Activated CD4-positive, alpha-beta T cell treated with anti-CD3 and anti-CD28 coated beads for 24 hours (primary cell): ENCODE measurements at regions not wholly inside any gene's neighbourhood (a gene's known extent, or its start where the extent isn't known, plus 50 kb on each side); places are given as distances from the start of the nearest gene placed in this dataset.
A peak's percentile ranks its signal among the peaks of the same experiment; 100 is the strongest.
"Not testable (repeated sequence)": the region's sequence is repeated elsewhere in the genome, so short reads cannot be mapped to it uniquely, and the experiment has no call there.

Source experiments
- DNase-seq, 2 donors: peaks; one replicate each; pipeline ENCODE4 v3.0.0-alpha.2; 2020; ENCODE audit warnings: low read depth in 2 of 2

DNA sequence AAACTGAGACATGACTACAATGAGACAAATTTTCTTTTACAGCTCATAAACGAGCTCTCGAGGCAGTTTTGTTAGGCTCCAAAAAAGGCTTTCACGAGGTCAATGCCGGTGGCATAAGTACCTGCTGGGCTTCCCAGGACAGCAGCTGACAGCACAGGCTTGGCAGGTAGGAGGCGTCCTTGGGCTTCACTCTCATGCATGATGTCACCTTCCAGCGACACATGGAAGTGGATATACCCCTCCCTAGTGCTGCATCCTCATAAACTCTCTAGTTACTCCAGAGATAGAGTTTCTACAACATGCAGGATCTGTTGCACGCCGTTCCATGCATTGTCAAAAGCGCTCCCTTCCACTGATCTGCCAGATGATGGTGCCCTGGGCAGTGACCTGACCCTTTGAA is 112.5 kb upstream of the PAXBP1 start:
- DNase-seq: no peak

DNA sequence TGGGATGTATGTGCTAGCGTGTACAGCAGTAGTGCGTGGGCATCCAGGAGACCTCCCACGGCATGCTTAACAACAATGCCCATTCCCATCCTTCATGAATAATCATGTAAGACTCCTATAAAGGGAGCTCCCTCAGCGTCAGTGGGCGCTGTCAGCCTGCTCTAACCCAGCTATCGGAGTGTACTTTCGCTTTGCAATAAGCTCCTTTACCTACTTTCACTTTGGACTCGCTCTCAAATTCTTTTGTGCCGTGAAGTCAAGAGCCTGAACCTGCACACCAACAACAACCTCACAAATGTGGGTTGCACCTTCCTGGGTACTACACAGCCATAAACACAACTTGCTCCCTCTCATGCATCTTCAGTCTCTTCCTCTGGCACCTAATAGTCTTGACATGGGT is 114.8 kb upstream of the PAXBP1 start:
- no peak for DNase-seq

DNA sequence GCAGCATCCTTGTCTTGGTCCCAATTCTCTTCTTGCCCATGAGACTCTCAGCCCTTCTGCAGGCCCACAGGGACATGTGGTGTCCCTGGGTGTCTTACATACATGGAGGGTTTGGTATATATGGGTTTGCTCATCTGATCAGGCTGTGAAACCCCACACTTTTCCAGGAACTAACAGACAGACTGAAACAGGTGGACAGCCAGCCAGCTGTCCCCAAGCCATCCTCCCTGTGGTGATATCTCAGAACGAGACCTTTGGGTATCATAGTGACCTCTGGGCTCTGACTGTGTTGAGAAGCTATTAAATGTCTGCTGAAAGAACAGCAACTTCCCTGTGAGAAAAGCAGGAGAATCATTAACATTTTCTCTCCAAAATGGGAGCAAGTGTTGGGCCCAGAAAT is 115.5 kb upstream of the PAXBP1 start:
- DNase-seq: no peak

GRCh38 chr21:32888971-32889370 is 117.4 kb upstream of the PAXBP1 start:
- no peak for DNase-seq

DNA sequence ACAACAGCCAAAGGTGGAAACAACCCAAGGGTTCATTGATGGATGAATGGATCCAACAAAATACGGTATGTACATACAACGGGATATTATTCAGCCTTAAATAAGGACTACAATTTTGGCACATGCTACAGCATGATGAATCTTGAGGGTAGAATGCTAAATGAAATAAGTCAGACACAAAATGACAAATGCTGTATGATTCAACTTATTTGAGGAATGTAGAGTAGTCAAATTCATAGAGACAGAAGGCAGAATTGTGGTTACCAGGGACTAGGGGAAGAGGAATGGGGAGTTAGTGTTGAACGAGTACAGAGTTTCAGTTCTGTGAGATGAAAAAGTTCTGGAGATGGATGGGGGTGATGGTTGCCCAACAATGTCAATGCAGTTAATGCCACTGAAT is 118.0 kb upstream of the PAXBP1 start:
- no peak for DNase-seq

- no peak for DNase-seq
Observed at GRCh38 chr21:32894321-32894720, 122.8 kb upstream of the PAXBP1 start.

GRCh38 chr21:32900814-32901213 is 124.9 kb upstream of the OLIG2 start:
- DNase-seq: no peak

- no peak for DNase-seq
Observed at GRCh38 chr21:32907521-32907920, 118.2 kb upstream of the OLIG2 start.

DNA sequence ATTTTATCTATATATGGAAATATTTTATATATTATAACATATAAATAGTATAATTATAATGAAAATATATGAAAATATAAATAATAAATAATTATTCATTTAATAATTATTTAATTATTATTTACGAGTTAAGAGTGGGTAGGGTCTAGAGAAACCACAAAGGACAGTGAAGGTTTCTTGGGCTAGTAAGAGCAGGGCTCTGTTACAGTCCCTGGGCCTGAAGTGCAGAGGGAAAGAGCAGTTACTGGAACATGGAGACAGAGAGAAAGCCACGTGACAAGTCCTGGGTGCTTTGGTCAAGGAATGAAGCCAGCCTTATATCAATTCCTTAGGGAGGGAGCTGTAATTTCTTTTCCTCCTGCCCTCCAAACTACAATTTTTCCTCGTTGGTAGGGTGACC is 117.2 kb upstream of the OLIG2 start:
- DNase-seq: no peak

- no peak for DNase-seq
Observed at GRCh38 chr21:32909393-32909792, 116.3 kb upstream of the OLIG2 start.

DNA sequence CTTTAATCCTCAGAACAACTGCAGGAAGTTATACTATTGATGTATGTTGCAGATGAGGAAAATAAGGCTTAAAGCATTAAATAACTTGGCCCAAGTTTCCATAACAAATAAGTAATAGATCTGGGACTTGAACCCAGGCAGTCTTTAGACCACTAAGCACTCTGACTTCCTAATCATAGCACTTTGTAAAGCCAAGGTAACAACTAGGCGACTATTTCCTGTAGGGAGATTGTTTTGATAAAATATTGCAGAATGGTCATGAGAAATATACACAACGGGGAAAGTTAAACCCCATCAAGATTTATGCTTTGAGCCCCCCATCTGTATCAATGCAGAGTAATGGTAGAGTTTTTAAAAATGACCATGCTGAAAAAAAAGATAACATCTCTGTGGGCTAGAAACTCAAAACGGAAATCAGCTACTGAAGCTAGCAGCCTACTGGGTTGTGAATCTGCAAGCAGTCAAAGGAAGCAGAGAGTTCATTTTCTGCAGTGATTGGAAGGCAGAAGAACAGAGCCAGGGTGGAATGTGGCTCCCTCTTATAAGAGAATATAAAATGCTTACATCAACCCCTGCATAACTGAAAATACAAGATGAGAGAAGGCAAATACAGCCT is 111.2 kb upstream of the OLIG2 start:
- DNase-seq: no peak

DNA sequence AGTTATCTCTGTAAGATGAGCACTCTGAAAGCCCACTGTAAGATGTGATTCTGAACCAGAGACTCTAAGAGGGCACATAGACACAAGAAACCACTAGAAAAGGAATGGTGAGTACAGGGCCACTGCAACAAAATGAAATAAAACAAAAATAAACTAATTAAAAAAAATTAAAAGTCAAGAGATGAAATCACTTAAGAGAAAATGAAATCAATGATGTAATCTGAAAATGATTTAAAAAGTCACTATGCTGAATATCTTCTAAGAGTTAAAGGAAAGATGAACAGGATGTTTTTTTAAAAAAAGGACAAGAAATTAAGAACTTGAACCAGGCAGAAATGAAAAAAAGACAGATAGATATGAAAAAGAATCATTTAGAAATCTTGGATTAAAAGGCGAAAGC is 110.6 kb upstream of the OLIG2 start:
- DNase-seq: no peak

DNA sequence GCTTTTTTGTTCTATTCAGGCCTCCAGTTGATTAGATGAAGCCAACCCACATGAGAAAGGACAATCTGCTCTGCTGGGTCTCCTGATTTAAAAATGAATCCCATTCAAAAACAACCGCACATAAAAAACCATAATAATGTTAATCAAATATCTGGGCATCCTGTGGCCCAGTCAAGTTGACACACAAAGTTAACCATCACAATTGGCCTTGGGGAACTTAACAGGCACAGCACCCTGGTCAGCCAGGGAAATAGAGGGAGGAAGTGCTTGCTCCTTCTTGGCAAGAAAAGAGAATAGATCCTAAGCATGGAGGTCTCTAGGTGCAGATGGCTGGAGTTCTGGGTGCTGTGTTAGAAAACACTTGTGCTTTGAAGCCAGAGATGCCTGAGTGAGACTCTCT is 109.6 kb upstream of the OLIG2 start:
- DNase-seq: no peak

- no peak for DNase-seq
Observed at GRCh38 chr21:32916522-32917099, 109.1 kb upstream of the OLIG2 start.

DNA sequence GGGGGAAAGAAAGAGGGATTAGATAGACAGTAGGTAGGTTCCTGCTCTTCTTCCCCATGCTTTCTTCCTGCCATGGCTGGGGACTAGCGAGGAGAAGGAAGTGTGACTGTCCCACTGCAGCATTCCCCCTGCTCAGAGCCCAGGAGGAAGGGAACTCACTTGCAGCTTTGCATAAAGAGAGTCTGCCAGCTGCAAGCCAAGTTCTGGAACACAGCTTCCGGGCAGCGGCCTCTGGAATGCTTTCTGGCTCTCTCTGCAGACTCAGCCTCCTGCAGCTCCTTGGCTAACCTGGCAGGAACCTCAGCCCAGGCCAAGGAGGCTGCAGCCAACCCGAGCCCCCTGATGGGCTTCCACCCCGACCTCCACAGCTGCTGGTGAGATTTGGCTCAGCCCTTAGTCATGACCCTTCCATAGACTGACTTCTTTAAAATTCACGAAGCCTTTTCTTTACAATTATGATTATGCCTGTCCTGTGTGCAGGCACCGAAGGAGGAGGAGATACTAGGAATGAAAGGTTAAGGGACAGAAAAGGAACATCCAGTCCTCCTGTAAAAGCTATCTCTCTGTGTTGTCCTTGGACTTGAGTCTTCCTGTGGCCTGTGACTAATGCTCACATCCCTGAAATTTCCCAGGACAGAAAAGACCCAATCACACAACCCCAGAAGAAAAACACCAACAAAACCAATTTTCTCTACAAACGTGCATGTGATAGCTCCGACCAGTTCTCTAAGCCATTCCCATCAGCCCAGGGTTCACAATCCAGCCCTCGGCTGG is 108.2 kb upstream of the OLIG2 start:
- DNase-seq: no peak

DNA sequence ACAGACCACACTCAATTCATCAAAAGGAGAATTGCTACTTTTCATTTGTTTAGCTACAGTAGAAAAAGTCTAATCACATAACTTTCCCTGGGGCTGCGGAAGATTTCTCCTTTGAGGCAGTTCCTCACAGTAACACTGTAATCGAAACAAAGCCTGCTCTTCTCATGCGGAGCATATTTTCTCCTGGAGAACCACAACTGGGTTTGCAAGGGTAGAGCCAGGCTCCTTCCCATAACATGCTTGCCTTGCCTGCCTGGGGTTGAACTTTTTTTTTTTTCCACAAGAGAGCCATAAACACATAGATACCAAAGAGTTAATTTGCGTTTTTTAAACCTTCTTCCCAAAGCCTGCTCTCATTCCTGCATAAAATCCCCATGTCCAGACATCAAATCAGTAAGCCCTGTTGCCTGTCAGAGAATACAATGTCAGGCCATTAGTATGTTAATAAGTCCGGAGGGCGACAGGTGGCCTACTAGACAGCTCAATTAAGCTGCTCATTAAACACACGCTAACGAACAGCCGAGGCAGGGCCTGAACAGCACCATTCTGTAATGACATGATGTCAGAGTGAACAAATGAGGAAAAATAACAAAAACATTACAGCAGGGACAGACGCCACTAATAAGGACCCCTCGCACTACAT is 107.1 kb upstream of the OLIG2 start:
- no peak for DNase-seq

- DNase-seq: no peak
Observed at GRCh38 chr21:32920474-32920873, 105.3 kb upstream of the OLIG2 start.

GRCh38 chr21:32921632-32922230 is 104.0 kb upstream of the OLIG2 start:
- DNase-seq: peak; percentile 21 to 44

DNA sequence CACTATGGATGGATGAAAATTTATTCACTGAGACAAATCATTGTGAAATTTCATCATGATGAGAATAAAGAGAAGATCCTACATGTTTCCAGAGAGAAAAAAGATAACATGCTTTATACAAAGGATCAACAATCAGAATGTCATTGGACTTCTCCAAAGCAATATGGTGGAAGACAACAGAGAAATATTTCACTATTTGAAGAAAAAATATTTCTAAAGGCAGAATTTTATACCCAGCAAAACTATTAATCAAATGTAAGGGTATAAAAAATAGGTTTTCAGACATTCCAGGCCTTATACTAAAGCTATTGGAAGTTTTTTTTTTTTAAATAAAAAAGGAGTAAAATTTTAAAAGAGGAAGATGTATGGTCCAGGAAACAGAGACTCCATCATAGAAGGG is 100.6 kb upstream of the OLIG2 start:
- DNase-seq: no peak

DNA sequence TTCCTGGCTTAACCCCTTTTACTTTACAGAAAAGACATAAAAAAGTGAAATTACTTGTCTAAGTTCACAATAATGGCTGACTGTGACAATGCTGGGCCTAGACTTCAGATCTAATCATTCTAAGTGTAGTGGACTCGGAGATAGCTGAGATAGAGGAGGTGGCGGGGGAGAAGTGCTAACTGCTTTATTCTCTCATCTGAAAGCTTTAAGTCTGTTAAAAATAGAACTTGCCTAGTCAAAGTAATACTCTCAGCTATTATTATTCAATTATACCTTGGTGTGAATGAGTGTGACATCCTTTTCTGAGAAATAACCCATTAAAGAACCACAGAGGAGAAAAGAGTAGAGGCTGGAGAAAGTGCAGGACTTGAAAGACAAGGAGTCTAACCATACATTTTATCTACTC is 96.1 kb upstream of the OLIG2 start:
- no peak for DNase-seq

DNA sequence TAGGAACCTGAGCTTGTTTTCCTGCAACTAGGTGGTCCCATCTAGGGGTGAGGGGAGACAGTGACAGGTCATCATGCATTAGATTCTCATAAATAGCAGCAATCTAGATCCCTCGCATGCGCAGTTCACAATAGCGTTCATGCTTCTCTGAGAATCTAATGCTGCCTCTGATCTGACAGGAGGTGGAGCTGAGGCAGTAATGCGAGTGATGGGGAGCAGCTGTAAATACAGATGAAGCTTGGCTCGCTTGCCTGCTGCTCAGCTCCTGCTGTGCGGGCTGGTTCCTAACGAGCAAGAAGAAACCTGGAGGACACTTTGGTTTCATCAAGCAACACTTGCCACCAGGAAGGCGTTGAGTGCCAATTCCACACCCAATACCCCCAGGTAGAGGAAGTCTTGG is 95.1 kb upstream of the OLIG2 start:
- no peak for DNase-seq

GRCh38 chr21:32934068-32934467 is 91.7 kb upstream of the OLIG2 start:
- DNase-seq: not testable (repeated sequence)
